PC-3 (cell line): ENCODE measurements at regions not wholly inside any gene's neighbourhood (a gene's known extent, or its start where the extent isn't known, plus 50 kb on each side); places are given as distances from the start of the nearest gene placed in this dataset.

Source experiments
- CTCF ChIP-seq: fragments of 300-600 bp; sonication (generic); conservative IDR thresholded peaks from 2 replicates; pipeline ENCODE4 v1.5.1; 2017; ENCODE audit warnings: antibody characterized with exemption, low read depth, mild to moderate bottlenecking, low read length
- EZH2 ChIP-seq: fragments of 300-600 bp; sonication (generic); IDR thresholded peaks from one replicate; pipeline ENCODE4 v1.6.1; 2017; ENCODE audit warnings: antibody characterized with exemption, mild to moderate bottlenecking, low read length; ENCODE audit not compliant: unreplicated experiment

GRCh38 chr5:82393951-82394350, 115.8 kb upstream of the RPS23 start:
- no peak for TF ChIP-seq CTCF
- TF ChIP-seq EZH2: no peak
